NCI-H2171 (cell line): ENCODE measurements at regions not wholly inside any gene's neighbourhood (a gene's known extent, or its start where the extent isn't known, plus 50 kb on each side); places are given as distances from the start of the nearest gene placed in this dataset.

Experiments used
- DNase-seq: peaks from one replicate; lab custom pipeline; 2025; lab: John Stamatoyannopoulos, UW

- no peak for DNase-seq
Observed at GRCh38 chr20:7346562-7346961, 579.1 kb downstream of the BMP2 start.

- DNase-seq, result no peak
Observed at GRCh38 chr20:7347409-7347808, 579.9 kb downstream of the BMP2 start.

GRCh38 chr20:7348253-7348652 lies 580.8 kb downstream of the BMP2 start:
- no peak for DNase-seq

GRCh38 chr20:7352165-7352564 lies 584.7 kb downstream of the BMP2 start:
- no peak for DNase-seq

GRCh38 chr20:7355051-7355450 lies 585.2 kb downstream of the HAO1 start:
- no peak for DNase-seq

GRCh38 chr20:7358670-7359069 lies 581.6 kb downstream of the HAO1 start:
- no peak for DNase-seq

GRCh38 chr20:7359739-7360138 lies 580.5 kb downstream of the HAO1 start:
- no peak for DNase-seq

GRCh38 chr20:7361321-7361720 lies 578.9 kb downstream of the HAO1 start:
- DNase-seq, result no peak

- no peak for DNase-seq
Observed at GRCh38 chr20:7361931-7362330, 578.3 kb downstream of the HAO1 start.

GRCh38 chr20:7362601-7363000 lies 577.7 kb downstream of the HAO1 start:
- DNase-seq, result no peak

GRCh38 chr20:7366189-7366588 lies 574.1 kb downstream of the HAO1 start:
- DNase-seq, result no peak

- DNase-seq, result no peak
Observed at GRCh38 chr20:7371518-7372163, 568.6 kb downstream of the HAO1 start.

- DNase-seq, result peak; percentile 31
Observed at GRCh38 chr20:7375905-7376304, 564.4 kb downstream of the HAO1 start.

- no peak for DNase-seq
Observed at GRCh38 chr20:7378864-7379605, 561.2 kb downstream of the HAO1 start.

- DNase-seq, result no peak
Observed at GRCh38 chr20:7379621-7380220, 560.5 kb downstream of the HAO1 start.

GRCh38 chr20:7383216-7383615 lies 557.0 kb downstream of the HAO1 start:
- no peak for DNase-seq

GRCh38 chr20:7387638-7388193 lies 552.5 kb downstream of the HAO1 start:
- no peak for DNase-seq

GRCh38 chr20:7389216-7389615 lies 551.0 kb downstream of the HAO1 start:
- DNase-seq, result no peak

- DNase-seq, result no peak
Observed at GRCh38 chr20:7392542-7393206, 547.6 kb downstream of the HAO1 start.

- DNase-seq, result no peak
Observed at GRCh38 chr20:7399114-7399513, 541.1 kb downstream of the HAO1 start.

GRCh38 chr20:7399575-7399974 lies 540.7 kb downstream of the HAO1 start:
- no peak for DNase-seq

GRCh38 chr20:7406671-7407070 lies 533.6 kb downstream of the HAO1 start:
- DNase-seq, result no peak

- DNase-seq, result no peak
Observed at GRCh38 chr20:7410150-7410549, 530.1 kb downstream of the HAO1 start.
